Peyer's patch (tissue), 4 donors: ENCODE measurements at regions not wholly inside any gene's neighbourhood (a gene's known extent, or its start where the extent isn't known, plus 50 kb on each side); places are given as distances from the start of the nearest gene placed in this dataset.

Experiments
- POLR2A ChIP-seq, 2 donors: fragments of 450-650 bp; IDR thresholded peaks; one replicate each; pipeline ENCODE4 v1.5.1; 2017; ENCODE audit warnings: antibody characterized with exemption in 2 of 2, mild to moderate bottlenecking in 2 of 2, moderate library complexity in 2 of 2
- TF ChIP-seq, protein P1 (sequence below), 6 experiments: fragments of 450-650 bp in 4 of 6; fragments of 200-600 bp in 2 of 6; sonication (generic) in 1 of 6; IDR thresholded peaks; one replicate each; pipeline ENCODE4 v1.5.1; 2017 to 2019; ENCODE audit warnings: antibody characterized with exemption in 6 of 6, mild to moderate bottlenecking in 3 of 6, moderate library complexity in 1 of 6

DNA sequence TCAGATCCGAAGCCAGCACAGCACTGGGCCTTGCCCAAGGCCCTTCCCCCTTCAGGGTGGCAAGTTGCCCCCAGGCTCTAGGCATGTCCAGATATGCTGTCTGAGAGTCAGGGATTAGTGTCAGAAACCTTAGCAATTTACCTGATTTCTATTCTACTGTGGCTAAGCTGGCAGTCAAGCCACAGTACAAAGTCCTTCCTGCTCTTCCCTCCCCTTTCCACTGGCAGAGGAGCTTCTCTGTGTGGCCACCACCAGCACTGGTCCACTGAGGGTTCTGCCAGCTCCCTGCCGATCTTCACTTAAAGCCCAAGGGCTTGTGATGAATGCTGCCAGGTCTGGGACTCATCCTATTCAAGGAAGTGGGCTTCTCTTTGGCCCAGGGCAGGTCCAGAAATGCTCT, 324.5 kb upstream of the RPS6KA3 start:
- TF ChIP-seq POLR2A (IDR thresholded peaks at IDR 0.05): no peak
- TF ChIP-seq, protein P1, sequence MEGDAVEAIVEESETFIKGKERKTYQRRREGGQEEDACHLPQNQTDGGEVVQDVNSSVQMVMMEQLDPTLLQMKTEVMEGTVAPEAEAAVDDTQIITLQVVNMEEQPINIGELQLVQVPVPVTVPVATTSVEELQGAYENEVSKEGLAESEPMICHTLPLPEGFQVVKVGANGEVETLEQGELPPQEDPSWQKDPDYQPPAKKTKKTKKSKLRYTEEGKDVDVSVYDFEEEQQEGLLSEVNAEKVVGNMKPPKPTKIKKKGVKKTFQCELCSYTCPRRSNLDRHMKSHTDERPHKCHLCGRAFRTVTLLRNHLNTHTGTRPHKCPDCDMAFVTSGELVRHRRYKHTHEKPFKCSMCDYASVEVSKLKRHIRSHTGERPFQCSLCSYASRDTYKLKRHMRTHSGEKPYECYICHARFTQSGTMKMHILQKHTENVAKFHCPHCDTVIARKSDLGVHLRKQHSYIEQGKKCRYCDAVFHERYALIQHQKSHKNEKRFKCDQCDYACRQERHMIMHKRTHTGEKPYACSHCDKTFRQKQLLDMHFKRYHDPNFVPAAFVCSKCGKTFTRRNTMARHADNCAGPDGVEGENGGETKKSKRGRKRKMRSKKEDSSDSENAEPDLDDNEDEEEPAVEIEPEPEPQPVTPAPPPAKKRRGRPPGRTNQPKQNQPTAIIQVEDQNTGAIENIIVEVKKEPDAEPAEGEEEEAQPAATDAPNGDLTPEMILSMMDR (IDR thresholded peaks at IDR 0.05): no peak
